Hypothalamus (tissue), 51 donors: ENCODE measurements at regions not wholly inside any gene's neighbourhood (a gene's known extent, or its start where the extent isn't known, plus 50 kb on each side); places are given as distances from the start of the nearest gene placed in this dataset.
A peak's percentile ranks its signal among the peaks of the same experiment; 100 is the strongest.
"Not testable (repeated sequence)": the region's sequence is repeated elsewhere in the genome, so short reads cannot be mapped to it uniquely, and the experiment has no call there.

Experiments
- DNase-seq, 51 donors: peaks; one replicate each; lab custom pipeline; 2025; lab: John Stamatoyannopoulos, UW

DNA sequence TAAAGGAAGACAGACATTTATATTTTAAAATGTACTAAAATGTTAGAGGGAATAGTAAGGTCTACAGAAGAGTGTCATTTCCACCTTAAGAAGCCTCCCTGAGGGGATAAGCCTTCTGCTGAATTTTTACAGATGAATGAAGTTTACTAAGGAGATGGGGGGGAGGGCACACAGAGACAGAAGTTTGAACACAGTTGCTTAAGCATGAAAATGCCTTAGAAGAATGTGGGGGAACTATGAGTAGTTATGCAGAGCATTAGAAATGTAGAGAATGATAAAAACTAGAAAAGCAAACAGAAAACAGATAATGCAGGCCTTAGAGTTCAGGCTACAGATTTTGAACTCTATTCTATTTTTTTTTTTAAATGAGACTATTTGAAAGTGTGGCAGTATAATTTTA is 232.2 kb upstream of the VLDLR start:
- no peak for DNase-seq

- no peak for DNase-seq
Observed at GRCh38 chr9:2390028-2390427, 231.6 kb upstream of the VLDLR start.

DNA sequence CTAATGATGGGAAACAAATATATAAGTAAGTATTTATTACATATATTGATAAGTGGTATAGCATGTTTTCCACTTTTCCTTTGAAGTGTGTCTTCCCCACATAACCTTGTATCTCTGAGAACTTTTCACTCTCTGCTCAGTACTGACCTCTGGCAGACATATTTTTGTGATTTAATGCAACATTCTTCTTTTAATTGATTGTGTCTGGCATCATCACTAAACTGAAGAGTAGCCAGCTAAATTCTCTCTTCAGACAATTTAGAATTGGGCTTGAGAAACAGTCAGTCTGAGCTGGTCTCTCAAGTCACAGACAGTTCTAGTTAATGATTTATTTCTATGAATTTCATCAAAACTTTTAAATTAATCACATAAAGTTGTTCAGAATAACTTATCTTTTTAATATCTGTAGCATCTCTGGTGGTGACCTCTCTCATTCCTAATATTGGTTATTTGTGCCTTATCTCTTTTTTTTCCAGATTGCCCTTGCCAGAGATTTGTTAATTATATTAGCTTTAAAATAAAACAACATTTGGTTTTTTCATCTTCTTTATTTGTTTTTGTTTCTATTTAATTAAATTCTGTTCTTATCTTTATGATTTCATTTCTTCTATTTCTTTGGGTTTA is 230.0 kb upstream of the VLDLR start:
- DNase-seq: not testable (repeated sequence)

GRCh38 chr9:2394087-2394741 is 227.4 kb upstream of the VLDLR start:
- not testable (repeated sequence) for DNase-seq

- no peak for DNase-seq
Observed at GRCh38 chr9:2395814-2396612, 225.6 kb upstream of the VLDLR start.

- no peak for DNase-seq
Observed at GRCh38 chr9:2396622-2397285, 224.8 kb upstream of the VLDLR start.

DNA sequence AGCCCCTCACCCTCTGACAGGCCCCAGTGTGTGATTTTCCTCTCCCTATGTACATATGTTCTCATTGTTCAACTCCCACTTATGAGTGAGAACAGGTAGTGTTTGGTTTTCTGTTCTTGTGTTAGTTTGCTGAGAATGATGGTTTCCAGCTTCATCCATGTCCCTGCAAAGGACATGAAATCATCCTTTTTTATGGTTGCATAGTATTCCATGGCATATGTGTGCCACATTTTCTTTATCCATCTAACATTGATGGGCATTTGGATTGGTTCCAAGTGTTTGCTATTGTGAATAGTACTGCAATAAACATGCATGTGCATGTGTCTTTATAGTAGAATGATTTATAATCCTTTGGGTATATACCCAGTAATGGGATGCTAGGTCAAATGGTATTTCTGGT is 223.7 kb upstream of the VLDLR start:
- not testable (repeated sequence) for DNase-seq

GRCh38 chr9:2401746-2402145 is 219.8 kb upstream of the VLDLR start:
- not testable (repeated sequence) for DNase-seq

- no peak for DNase-seq
Observed at GRCh38 chr9:2403701-2404100, 217.9 kb upstream of the VLDLR start.

GRCh38 chr9:2406252-2406651 is 215.3 kb upstream of the VLDLR start:
- no peak for DNase-seq

GRCh38 chr9:2407450-2407849 is 214.1 kb upstream of the VLDLR start:
- DNase-seq: no peak

DNA sequence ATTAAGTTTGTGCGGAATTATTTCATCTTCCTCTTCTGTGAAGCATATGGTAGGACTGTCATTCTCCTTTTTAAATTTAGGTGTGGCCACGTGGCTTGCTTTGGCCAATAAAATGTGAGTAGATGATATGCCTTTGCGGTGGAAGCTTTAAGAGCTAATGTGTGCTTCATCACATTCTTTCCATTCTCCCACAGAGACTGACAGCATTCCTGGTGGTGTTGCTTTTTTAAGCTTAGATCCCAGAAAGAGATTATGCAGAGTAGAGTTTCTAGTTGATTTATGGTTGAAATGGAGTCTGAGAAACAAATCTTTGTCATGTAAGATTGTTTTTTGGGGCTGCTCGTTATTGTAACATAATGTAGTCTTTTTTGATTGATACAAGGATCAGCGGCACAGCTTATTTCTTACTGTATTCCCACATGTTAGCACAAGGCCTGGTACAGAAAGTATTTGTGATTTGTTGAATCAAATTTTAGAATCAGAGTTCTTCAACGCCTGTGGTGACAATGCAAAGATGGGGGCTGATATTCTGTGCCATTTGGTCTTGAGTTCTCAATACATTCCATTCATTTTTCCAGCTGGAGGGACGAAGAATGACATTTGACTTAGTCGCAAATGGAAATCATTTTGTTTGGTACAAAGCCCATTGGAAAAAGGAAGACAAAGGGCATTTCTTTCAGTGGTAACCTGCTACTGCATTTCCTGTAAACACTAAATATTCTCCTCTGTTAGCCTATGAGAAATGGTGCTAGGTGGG is 209.9 kb upstream of the VLDLR start:
- peak in 1 of 51 donors; percentile 3 for DNase-seq

DNA sequence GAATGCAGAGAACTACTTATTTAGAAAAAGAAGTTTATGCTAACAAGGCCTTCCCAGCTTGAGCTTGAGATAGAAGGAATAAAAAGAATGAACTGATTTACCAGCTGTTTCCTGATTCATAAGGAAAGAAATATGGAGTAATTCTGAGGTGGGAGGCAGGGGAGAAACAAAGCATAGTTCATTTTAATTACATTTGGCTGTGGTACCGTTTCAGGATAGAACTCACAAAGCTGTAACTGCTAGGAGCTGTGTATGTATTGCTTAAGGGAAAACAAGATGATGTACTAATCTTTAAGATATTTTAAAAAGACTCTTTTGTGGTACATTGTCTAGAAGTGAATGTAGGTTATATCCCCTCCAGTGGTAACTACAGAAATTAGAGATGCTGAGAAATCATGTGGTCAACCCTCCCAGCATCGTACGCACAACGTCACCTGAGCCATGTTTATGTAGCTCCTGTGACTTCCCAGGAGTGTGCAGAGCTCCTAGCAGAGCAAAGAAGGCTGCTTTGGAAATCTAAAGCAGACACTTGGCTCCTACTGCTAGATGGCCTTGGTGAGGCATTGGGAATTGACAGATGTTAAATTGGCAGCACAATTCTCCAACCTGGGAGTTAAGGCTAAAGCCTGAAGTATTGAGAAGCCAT is 208.3 kb upstream of the VLDLR start:
- DNase-seq: no peak

GRCh38 chr9:2414465-2414864 is 207.1 kb upstream of the VLDLR start:
- DNase-seq: no peak

DNA sequence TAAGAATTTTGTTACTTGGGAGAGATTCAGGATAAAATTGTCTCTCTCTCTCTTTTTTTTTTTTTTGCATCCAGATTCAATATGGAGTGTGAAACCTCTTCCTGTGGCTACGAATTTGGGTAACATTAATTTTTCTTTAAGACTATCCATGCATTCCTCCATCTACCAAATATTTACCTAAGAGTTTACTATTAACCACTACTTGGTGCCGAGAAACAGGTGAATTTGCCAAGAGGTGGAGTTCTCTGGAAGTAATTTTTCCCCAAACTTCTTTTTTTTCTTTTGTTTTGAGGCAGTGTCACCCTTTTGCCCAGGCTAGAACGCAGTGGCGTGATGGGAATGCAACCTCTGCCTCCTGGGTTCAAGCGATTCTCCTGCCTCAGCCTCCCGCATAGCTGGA is 206.3 kb upstream of the VLDLR start:
- DNase-seq: no peak

DNA sequence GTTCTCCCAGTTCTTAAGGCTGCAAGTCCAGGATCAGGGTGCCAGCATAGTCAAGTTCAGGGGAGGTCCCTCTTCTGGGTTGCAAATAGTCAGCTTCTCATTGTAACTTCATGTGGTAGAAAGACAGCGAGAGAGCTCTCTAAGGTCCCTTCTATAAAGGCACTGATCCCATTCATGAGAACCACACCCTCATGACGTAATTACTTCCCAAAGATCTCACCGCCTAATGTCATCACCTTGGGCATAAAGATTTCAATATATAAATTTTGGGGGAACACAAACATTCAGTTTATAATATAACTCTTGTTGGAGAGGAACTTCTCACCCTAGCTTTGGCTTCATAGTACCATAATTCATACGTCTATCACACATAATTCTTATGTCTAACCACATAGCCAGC is 203.9 kb upstream of the VLDLR start:
- no peak for DNase-seq

- DNase-seq: peak in 2 of 51 donors; percentile 3
Observed at GRCh38 chr9:2418619-2419018, 203.0 kb upstream of the VLDLR start.

DNA sequence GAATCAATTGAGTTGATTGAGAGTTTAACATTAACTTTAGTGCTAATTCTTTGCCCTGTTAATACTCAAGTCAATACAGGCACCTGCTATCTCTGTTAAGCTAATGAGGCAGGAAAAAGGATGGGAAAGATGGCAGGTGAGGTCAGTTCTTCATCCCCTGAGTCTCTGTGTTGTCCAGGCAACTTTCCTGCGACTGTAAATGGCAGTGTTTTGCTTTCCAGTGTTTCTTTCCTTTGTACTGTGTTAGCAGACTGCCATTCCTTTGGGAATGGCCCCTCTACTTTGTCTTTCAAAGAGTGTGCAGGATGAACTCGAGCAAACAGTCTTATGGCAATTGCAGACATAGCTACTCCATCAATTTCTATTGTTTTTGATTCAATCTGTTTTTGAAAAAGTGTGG is 202.2 kb upstream of the VLDLR start:
- no peak for DNase-seq

GRCh38 chr9:2420543-2420942 is 201.0 kb upstream of the VLDLR start:
- no peak for DNase-seq

DNA sequence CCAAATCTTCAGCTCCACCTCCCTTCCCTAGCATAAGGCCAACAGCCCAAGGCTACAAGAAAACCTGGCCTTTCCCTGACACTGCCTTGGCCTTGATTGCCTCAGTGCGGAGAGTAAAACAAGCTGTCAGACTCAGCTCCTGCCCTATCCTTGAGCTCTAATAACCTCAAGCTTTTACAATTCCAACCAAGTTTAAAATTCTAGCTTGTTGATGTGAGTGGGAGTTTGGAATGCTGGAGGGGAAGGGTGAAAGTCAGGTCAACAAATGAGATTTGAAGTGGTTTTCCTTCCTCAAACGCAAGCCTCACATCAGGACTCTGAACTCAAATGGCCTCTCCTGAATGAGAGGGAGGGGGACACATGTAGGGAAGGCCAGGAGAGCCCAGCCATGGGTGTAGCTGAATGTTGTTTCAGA is 197.0 kb upstream of the VLDLR start:
- DNase-seq: no peak
